Chondrocyte (in vitro differentiated cells): ENCODE measurements at regions not wholly inside any gene's neighbourhood (a gene's known extent, or its start where the extent isn't known, plus 50 kb on each side); places are given as distances from the start of the nearest gene placed in this dataset.

Source experiments
- DNase-seq: peaks from one replicate; pipeline ENCODE4 v3.0.0; 2021; ENCODE audit warnings: mixed read lengths, low spot score
- H3K27ac Mint-ChIP-seq: one replicate; pipeline ENCODE4 v1.8.0; 2021; ENCODE audit warnings: mild to moderate bottlenecking, moderate library complexity, mixed read lengths; ENCODE audit not compliant: unreplicated experiment
- H3K27me3 Mint-ChIP-seq: 2 replicates; pipeline ENCODE4 v1.8.0; 2021; ENCODE audit warnings: low read depth, mixed read lengths
- H3K36me3 Mint-ChIP-seq: 2 replicates; pipeline ENCODE4 v1.8.0; 2021; ENCODE audit warnings: low read depth, mixed read lengths
- H3K4me1 Mint-ChIP-seq: 2 replicates; pipeline ENCODE4 v1.8.0; 2021; ENCODE audit warnings: low read depth, mild to moderate bottlenecking, mixed read lengths
- H3K4me3 Mint-ChIP-seq: one replicate; pipeline ENCODE4 v1.8.0; 2021; ENCODE audit warnings: mild to moderate bottlenecking, moderate library complexity, mixed read lengths; ENCODE audit not compliant: unreplicated experiment
- H3K9me3 Mint-ChIP-seq: 2 replicates; pipeline ENCODE4 v1.8.0; 2021; ENCODE audit warnings: low read depth, mixed read lengths
- CTCF ChIP-seq: fragments of 200-600 bp; sonication (generic); IDR thresholded peaks from 2 replicates; pipeline ENCODE4 v1.5.0; 2021; ENCODE audit warnings: antibody characterized with exemption, mild to moderate bottlenecking, moderate library complexity

- no peaks in the 10 kb centered on the region for H3K9me3 Mint-ChIP-seq
- H3K27me3 Mint-ChIP-seq, result no peaks in the 10 kb centered on the region
- TF ChIP-seq CTCF, result no peak
- H3K4me1 Mint-ChIP-seq, result peaks cover 36% of the 10 kb centered on the region
- no peak for DNase-seq
- H3K27ac Mint-ChIP-seq, result no peak overlapping the region
- no peaks in the 10 kb centered on the region for H3K36me3 Mint-ChIP-seq
- H3K4me3 Mint-ChIP-seq, result no peak overlapping the region
Observed at GRCh38 chr17:72516772-72517399, 396.1 kb downstream of the SOX9 start.

DNA sequence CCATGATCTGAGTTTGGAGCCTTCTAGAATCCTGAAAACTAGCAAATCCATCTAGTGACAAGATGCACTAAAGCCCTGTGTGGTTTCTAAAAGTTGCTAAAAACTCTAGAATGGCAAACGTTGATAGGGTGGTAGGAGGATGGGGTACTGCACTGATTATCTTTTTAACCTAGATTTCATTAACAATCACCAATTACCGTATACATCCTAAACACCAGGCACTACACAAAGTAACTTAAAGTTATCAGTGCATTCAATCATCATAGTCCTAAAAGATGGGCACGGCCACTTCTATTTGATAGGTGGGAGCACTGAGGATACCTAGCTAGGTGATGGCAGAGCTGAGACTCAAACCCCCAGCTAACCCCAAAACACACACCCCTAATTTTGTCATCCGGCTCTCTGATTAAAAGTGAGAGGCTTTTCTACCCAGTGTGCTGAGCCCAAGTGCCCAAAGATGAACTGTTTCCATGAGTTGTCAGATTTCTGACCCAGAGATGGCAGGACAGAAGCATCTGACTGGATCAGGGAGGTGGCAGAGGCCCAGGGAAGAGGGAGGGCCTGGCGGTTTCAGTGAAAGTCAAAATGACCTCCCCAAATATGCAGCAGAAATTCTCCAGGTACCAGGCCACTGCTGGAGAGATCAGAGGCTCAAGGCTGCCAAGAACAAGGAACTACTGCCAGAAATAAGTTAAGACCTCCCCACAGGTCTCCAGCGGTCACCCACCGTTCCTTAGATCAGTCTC is 396.8 kb downstream of the SOX9 start:
- Mint-ChIP-seq H3K27me3 (no peaks in the 10 kb centered on the region), H3K9me3 (no peaks in the 10 kb centered on the region), H3K27ac (no peak overlapping the region), H3K4me3 (no peak overlapping the region), H3K36me3 (no peaks in the 10 kb centered on the region), H3K4me1 (peaks cover 36% of the 10 kb centered on the region)
- DNase-seq, result no peak
- TF ChIP-seq CTCF, result no peak

DNA sequence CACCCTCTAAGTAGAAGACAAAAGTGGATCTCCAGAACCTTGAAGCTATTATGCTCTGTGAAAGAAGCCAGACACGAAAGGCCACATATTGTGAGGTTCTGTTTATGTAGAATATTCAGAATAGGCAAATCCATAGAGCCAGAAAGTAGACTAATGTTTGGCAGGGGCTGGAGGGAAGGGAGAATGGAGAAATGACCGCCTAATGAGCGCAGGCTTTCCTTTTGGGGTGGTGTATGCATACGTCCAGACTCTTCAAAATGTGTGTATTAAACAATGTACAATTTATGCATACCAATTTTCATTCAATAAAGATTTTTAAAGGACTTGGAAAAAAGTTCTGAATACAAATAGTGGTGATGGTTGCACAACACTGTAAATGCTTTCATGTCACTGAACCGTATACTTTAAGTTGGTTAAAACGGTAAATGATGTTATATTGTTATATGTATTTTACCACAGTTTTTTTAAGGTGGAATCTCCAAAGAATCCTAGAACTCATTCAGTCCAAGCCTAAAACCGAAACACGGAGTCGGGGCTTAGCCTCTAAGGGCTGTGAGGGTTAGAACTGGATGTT is 397.4 kb downstream of the SOX9 start:
- TF ChIP-seq CTCF, result no peak
- DNase-seq, result no peak
- Mint-ChIP-seq H3K36me3 (no peaks in the 10 kb centered on the region), H3K4me1 (peaks cover 36% of the 10 kb centered on the region), H3K4me3 (no peak overlapping the region), H3K9me3 (no peaks in the 10 kb centered on the region), H3K27ac (no peak overlapping the region), H3K27me3 (no peaks in the 10 kb centered on the region)

DNA sequence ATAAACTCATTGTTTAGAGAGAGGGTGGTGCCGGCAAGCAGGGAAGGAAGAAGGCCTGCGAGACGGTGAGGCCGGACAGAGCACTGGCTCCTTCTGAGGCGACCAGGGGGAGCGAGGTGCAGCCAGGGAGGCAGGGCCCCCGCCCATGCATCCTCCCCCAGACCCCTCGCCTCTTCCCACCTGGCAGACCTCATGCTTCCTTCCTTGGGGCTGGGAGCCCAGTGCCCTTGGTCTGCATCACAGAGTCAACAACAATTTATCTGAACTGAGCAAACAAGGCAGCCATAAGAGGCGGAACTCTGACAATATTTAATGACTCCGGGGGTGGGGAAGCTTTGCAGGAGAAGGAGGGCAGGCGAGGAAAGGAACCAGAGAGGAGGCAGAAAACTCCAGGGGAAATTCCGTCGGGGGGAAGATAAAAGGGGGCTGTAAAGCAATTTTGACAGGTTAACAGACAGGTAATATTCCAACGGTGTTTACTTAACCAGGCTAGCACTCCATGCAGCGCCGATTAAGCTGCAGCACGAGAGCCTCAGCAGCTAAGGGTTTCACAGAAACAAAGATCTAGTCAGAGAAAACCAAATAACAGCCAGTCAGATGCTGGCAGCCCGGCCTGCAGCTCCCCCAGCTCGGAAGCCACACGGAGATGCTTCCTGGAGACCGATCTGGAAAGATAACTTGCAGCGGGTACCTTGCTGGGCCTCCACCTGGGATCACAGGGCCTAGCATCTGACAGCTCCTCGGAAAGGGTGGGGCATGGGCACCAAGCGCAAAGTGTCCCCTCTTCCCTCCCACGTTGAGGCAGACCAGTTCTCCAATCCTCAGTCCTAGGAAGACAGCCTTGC is 398.2 kb downstream of the SOX9 start:
- H3K27me3 Mint-ChIP-seq, result no peaks in the 10 kb centered on the region
- no peak for DNase-seq

More for the DNA sequence above, 398.2 kb downstream of the SOX9 start:
- Mint-ChIP-seq H3K4me1 (peaks cover 36% of the 10 kb centered on the region), H3K27ac (no peak overlapping the region), H3K36me3 (no peaks in the 10 kb centered on the region), H3K4me3 (no peak overlapping the region), H3K9me3 (no peaks in the 10 kb centered on the region)
- TF ChIP-seq CTCF, result no peak
